Sigmoid colon (tissue), 4 donors: ENCODE measurements at regions not wholly inside any gene's neighbourhood (a gene's known extent, or its start where the extent isn't known, plus 50 kb on each side); places are given as distances from the start of the nearest gene placed in this dataset.

Experiments used
- CTCF ChIP-seq, 4 experiments: fragments of 450-650 bp in 3 of 4; fragments of 200-600 bp in 1 of 4; IDR thresholded peaks; one replicate each; pipeline ENCODE4 v1.5.1; 2016 to 2019; ENCODE audit warnings: antibody characterized with exemption in 4 of 4, mild to moderate bottlenecking in 3 of 4, moderate library complexity in 2 of 4
- EP300 ChIP-seq, 4 donors: sonication (generic); formaldehyde crosslinking; IDR thresholded peaks; one replicate each; pipeline ENCODE4 v1.6.1; 2017; ENCODE audit warnings: antibody characterized with exemption in 4 of 4
- POLR2A ChIP-seq, 2 donors: fragments of 450-650 bp; IDR thresholded peaks; one replicate each; pipeline ENCODE4 v1.6.1; 2016; ENCODE audit warnings: antibody characterized with exemption in 2 of 2, mild to moderate bottlenecking in 2 of 2, moderate library complexity in 2 of 2
- POLR2AphosphoS5 ChIP-seq, 4 donors: sonication (generic); formaldehyde crosslinking; IDR thresholded peaks; one replicate each; pipeline ENCODE4 v1.6.1; 2017; ENCODE audit warnings: antibody characterized with exemption in 4 of 4

GRCh38 chr2:187920511-187920910 lies 366.3 kb upstream of the TFPI start:
- TF ChIP-seq CTCF (IDR thresholded peaks at IDR 0.05) (no peak), POLR2A (IDR thresholded peaks at IDR 0.05) (no peak), POLR2AphosphoS5 (IDR thresholded peaks at IDR 0.05) (no peak), EP300 (IDR thresholded peaks at IDR 0.05) (no peak)
